Right lobe of liver (tissue), 1 donor: ENCODE measurements at regions not wholly inside any gene's neighbourhood (a gene's known extent, or its start where the extent isn't known, plus 50 kb on each side); places are given as distances from the start of the nearest gene placed in this dataset.

Experiments
- small RNA-seq, 2 experiments: library from RNA; depleted of rRNA; stranded (forward); fragments of <200 nt; gene quantifications; one replicate each; pipeline ENCODE3, GENCODE V24; 2016

Small RNA genes in the stretch of these regions (small RNA-seq; reads per million reads assigned to genes)
- gene AC006548.1 = 0 reads per million in 2 experiments
- 0 reads per million in 2 experiments for gene MTND1P17
